NCI-H1092 treated with DMSO at 0.1 percent for 48 hours (cell line): ENCODE measurements at regions not wholly inside any gene's neighbourhood (a gene's known extent, or its start where the extent isn't known, plus 50 kb on each side); places are given as distances from the start of the nearest gene placed in this dataset.

ENCODE experiments used
- DNase-seq: peaks from one replicate; lab custom pipeline; 2025; lab: John Stamatoyannopoulos, UW

DNA sequence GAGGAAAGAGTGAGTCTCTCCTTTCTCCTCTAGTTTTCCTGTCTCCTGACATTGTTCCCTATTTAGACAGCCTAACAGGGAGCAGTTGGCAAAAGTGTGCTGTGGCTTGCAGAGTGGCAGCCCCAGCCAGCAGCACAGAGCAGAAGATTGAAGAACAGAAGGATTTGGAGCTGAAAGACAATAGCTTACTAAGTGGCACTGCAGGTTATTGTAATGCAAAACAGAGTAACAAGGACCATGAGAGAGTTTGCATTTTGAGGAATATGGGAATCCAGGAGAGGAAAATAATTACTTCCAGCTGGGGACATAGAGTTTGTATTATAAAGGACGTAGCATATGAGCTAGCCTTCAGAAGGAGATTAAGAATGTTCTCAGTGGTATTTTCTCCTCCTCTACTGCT lies 342.4 kb downstream of the AKAIN1 start:
- DNase-seq: no peak

DNA sequence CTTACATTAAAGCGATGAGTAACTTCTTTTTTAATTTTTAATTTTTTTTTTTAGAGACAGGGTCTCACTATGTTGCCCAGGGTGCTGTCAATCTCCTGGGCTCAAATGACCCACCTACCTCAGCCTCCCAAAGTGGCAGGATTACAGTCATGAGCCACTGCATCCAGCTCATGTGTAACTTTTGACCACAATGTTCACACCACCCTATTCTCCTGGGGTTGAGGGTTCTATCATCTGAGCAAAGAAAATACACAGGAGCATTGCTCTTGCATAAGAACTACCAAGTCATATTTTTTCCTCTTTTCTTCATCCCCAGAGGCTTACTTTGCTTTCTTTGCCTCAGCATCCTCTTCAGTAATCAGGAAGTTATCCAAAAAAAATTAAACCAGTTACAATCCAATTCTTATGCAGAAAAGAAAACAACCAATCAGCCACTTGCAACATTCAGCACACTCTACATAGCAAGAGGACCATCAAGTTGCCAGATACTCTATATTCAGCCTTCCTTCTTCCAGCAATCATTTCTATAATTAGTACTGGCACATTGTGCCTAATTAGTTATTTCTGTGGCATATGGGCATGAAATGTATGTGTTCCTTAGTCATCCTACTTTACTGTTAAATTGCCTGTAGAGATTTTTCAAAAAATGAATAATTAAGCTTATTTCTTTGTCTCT lies 345.6 kb downstream of the AKAIN1 start:
- no peak for DNase-seq

- no peak for DNase-seq
Measured at GRCh38 chr18:4847056-4847455, 350.0 kb downstream of the AKAIN1 start.

- no peak for DNase-seq
Measured at GRCh38 chr18:4844320-4844719, 352.7 kb downstream of the AKAIN1 start.

DNA sequence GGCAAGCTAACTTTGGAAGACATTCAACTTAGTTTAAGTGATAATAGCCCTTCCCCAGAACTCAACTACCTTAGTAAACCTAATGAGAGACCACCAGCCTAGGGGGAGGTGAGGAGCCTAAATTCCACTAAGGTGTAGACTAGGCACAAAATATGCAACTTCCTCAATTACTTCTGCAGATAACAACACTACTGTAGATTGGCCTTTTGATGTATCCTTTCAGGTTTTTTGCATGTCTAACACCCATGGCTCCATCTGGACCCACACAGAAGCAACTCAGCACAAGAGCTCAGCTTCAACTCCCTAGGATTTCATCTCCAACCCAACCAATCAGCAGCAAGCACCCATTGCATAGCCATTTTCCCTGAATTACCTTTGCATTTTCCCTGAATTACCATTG lies 353.3 kb downstream of the AKAIN1 start:
- no peak for DNase-seq

DNA sequence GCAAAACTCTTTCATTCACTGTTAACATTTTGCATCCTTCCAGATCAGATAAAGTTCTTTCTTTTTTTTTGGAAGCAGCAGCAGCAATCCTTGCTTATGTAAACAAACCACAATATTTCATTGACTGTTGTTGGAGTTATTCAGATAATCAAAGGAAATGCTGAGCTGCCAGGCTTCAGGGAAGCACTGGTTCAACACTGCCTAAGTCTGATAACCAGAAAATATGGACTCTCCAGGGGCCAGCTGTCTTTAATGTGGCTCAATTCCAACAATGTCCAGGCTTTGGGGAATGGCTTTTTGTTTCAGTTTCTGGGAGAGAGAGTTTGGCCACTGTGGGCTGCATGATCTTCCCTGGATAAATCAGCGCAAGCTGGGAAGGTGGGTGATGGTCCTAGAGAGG lies 354.3 kb downstream of the AKAIN1 start:
- no peak for DNase-seq

DNA sequence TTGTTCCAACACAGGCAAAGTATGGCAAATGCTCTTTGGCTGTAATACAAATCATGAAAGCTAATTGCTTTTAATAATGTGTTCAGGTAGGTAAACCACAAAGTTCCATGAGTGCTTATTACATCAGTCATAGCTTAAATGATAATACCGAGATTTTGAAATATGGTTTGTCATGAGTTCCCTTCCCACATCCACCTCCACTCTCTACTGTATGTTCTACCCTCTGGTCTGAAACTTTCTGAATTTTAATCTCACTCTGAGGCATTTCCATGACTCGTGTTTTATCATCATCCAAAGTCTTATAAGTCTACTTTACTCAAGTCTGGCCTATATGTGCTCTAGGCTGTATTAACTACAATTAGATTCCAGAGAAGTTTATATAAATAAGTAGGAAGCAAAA lies 354.8 kb downstream of the AKAIN1 start:
- no peak for DNase-seq

DNA sequence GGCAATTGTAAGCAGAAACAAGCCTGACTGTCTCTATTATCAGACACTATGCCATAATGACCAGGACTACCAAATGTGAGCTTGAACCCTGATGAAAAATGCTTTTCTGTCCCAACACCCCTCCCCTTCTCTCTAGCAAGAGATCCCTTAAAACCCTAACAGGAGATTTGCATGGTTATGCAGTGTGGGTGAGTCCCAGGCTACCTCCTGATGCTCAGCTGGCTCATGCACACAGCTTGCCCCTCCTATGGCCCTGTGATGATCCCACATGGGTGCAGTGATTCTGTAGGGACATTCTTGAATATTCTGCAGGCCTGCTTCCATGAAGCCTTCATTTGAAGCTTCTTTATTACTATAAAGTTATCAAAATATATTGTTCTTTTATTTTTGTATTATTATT lies 357.4 kb downstream of the AKAIN1 start:
- DNase-seq: no peak

DNA sequence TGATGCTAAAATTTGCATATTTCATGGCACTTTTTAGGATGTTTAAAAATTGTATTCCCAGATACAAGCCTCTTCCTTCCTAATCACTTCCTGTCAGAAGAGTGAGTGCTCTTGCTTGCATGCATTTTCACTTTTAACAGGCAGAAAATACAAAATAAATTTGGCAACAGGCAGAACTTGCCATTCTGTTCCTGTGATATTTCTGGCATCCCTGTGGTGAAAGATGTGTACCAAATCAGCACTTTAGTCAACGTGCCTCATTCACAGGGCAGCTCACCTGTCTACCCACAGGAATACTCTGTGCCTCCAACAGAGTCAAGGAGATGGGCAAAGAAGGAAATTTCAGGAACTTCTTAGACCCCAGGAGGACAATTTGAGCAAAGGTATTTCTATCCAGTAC lies 360.9 kb downstream of the AKAIN1 start:
- no peak for DNase-seq

- no peak for DNase-seq
Measured at GRCh38 chr18:4831791-4832375, 365.2 kb downstream of the AKAIN1 start.

DNA sequence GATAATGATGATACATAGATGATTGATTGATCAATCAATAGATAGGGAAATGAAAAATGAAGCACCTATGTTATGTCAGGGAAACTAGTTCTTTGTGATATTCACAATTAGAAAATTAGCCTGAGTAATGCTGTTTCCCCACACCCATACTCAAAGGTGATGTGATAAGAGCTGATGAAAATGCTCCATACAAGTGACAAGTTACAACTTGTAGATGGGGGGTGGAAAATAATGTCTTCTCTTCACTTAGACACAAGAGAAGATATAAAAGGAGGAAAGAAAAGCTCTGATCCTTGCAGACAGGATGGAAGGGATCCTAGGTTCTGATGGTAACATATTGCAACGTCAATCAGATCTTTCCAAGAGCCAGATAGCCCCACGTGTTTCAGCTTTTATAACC lies 365.9 kb downstream of the AKAIN1 start:
- no peak for DNase-seq

- no peak for DNase-seq
Measured at GRCh38 chr18:4823091-4823490, 368.0 kb upstream of the DLGAP1 start.

DNA sequence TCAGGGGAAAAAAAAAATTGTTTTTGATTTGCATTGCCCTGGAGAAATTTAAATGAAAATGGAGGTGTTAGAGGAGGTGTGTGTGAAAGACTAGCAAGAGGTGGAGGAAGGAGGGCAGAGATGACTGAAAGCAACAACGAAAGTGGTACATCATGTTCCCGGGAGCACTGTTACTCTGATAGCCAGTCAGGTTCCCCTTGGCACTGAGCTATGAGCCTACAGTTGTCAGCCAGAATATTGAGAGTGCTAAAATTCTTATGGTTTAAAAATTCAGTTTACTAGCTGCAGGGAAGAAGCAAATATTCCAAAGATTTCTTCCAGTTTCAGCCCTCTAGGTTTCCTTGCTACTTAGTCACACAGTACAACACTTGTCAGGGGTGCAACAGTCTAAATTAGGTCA lies 366.7 kb upstream of the DLGAP1 start:
- no peak for DNase-seq

DNA sequence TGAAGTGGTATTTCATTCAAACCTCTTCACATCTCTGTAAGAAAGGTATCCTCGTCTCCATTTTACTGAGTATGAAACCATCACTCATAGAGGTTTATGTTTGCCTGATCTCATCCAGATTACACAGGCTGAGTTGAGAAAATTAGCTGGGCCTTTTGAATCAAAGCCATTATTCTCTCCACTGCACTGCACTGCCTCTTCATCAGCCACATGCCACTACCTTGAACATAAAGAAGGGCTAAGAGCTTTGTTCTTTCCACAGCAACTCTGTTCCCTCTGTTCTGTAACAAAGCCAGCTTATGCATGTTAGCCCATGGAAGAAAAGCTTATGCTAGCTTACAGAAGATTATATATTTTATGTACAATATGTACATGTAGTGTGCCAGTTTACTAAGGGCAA lies 362.6 kb upstream of the DLGAP1 start:
- no peak for DNase-seq

GRCh38 chr18:4813708-4814107 lies 358.6 kb upstream of the DLGAP1 start:
- DNase-seq: no peak

GRCh38 chr18:4808891-4809290 lies 353.8 kb upstream of the DLGAP1 start:
- no peak for DNase-seq

DNA sequence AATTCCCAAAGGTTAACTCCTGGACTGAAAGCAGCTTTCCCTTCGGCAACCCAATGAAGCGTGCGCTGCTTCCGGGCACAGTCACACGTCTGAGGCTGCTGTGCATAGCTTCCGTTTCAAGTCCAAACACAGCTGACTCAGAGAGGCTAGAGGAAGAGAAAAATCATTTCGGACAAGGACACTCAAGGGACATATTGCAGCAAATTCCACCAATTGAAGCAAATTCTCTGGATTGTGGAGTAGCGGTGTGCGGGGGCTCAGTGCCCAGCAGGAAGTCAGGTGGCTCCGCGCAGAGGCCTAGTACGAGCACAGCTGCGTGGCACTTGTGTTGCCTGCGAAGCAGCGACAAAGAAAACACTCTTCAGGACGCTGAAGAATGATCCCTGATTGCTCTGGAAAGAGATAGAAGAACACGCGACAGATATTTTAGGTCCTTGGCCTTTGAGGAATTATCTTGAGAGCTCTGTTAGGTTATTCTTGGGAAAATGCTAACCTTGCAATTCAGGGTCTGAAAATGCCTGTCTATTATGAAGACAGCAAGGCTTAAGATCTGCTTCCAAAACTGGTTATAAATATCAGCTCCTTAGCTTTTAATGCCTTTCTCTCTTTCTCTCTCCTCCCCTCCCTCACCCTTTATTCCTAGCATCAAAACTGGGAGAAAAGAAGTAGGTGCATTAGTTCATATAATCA lies 352.6 kb upstream of the DLGAP1 start:
- DNase-seq: no peak

- DNase-seq: no peak
Measured at GRCh38 chr18:4806331-4806730, 351.2 kb upstream of the DLGAP1 start.

- DNase-seq: no peak
Measured at GRCh38 chr18:4802296-4802695, 347.2 kb upstream of the DLGAP1 start.

DNA sequence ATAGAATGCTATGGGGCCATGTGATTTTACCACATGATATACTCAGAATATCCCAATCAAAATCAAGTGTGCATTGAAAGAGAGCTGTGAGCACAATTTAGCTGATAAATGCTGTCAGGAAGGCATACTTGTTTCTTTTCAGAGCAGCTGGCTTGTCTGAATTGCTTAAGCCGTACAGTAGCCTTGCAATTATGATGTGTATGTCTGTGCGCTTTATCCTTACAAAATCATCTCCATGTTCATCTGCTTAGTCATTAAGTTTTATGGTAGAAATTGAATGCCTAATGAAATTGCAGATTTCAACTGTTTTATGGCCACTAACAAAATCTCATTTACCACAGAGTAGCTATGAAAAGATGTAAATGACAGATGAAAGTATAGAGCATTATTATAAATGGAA lies 346.0 kb upstream of the DLGAP1 start:
- no peak for DNase-seq

DNA sequence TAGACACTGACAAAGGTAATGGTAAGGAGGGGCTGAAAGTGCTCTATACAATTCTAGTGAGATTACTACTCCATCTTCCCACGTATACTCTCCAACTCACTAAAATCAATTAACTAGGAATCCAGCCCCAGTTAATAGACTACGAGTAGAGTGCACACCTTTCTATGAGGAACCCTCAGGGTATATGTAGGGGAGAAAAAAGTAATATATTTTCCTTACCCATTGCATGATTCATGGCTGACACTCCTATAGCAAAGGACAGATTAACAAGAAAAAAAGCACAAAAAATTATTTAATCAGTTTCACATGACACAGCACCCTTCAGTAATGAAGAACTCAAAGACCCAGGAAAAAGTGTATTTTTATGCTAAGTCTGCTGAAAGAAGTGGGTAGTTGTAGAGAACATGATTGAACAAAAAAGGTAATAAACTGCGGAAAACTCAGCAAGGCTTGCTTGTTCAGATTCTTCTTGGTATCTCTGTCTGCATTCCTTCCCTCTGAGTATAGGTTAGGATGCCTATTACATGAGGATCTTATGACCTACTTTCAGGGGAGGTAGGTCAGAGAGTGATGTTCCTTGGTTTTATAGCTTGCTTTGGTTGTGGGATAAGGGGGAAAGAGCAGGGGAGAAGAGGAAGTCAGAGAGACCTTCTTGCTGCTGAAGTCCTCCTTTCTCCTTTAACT lies 342.0 kb upstream of the DLGAP1 start:
- DNase-seq: no peak

GRCh38 chr18:4789506-4789905 lies 334.4 kb upstream of the DLGAP1 start:
- DNase-seq: no peak

- DNase-seq: no peak
Measured at GRCh38 chr18:4781873-4782272, 326.8 kb upstream of the DLGAP1 start.
